ENCODE measurements at regions not wholly inside any gene's neighbourhood (a gene's known extent, or its start where the extent isn't known, plus 50 kb on each side); places are given as distances from the start of the nearest gene placed in this dataset.

DNA sequence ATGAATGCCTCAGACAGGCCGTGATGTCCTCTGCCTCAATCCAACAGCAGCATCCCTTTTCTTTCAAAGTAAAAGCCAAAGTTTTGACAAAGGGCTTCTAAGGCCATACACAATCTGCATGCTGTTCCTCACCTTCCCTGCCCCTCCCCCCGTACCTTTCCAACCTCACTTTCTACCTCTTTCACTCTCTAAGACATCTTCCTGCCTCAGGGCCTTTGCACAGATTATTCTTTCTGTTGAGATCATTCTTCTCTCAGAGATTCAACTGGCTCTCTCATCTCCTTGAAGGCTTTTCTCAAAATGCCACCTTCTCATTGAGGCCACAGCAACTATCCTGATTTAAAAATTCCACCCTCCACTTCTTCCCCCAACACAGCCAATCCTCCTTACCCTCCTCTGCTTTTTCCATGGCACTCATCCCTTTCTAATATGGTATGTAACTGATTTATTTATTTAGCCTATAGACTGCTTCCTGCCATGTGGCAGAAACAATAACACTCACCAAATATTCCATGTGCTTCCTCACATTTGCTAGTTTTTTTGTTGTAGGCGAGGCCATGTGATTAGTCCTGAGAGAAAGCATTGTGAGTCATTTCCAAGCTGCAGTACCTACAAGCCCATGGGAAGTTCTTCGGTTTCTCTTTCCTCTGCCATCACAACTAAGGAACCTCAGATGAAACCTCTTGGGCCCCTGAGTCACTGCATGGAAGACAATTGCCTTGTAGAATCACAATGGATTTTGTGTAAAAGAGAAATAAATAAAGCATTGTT, 58.7 kb upstream of the GADD45A start:
- Histone ChIP-seq H3K27ac (no peak overlapping the region), H3K4me3 (ENCODE audit: low read depth, low read length) (no peak overlapping the region), H3K36me3 (no peaks in the 10 kb centered on the region), H3K27me3 (ENCODE audit: insufficient read depth, low read depth, severe bottlenecking) (no peaks in the 10 kb centered on the region), H3K9me3 (ENCODE audit: severe bottlenecking) (no peaks in the 10 kb centered on the region)
- DNase-seq = no peak
- TF ChIP-seq, protein P1, sequence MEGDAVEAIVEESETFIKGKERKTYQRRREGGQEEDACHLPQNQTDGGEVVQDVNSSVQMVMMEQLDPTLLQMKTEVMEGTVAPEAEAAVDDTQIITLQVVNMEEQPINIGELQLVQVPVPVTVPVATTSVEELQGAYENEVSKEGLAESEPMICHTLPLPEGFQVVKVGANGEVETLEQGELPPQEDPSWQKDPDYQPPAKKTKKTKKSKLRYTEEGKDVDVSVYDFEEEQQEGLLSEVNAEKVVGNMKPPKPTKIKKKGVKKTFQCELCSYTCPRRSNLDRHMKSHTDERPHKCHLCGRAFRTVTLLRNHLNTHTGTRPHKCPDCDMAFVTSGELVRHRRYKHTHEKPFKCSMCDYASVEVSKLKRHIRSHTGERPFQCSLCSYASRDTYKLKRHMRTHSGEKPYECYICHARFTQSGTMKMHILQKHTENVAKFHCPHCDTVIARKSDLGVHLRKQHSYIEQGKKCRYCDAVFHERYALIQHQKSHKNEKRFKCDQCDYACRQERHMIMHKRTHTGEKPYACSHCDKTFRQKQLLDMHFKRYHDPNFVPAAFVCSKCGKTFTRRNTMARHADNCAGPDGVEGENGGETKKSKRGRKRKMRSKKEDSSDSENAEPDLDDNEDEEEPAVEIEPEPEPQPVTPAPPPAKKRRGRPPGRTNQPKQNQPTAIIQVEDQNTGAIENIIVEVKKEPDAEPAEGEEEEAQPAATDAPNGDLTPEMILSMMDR (IDR thresholded peaks at IDR 0.05; ENCODE audit: low read depth, low read length) = no peak

- Histone ChIP-seq H3K4me3 (ENCODE audit: low read depth, low read length) (no peak overlapping the region), H3K36me3 (no peaks in the 10 kb centered on the region), H3K9me3 (ENCODE audit: severe bottlenecking) (no peaks in the 10 kb centered on the region), H3K27me3 (ENCODE audit: insufficient read depth, low read depth, severe bottlenecking) (no peaks in the 10 kb centered on the region), H3K27ac (no peak overlapping the region)
- DNase-seq = no peak
- TF ChIP-seq, protein P1 (IDR thresholded peaks at IDR 0.05; ENCODE audit: low read depth, low read length) = no peak
These were observed 58.2 kb upstream of the GADD45A start for GRCh38 chr1:67626861-67627235.

DNA sequence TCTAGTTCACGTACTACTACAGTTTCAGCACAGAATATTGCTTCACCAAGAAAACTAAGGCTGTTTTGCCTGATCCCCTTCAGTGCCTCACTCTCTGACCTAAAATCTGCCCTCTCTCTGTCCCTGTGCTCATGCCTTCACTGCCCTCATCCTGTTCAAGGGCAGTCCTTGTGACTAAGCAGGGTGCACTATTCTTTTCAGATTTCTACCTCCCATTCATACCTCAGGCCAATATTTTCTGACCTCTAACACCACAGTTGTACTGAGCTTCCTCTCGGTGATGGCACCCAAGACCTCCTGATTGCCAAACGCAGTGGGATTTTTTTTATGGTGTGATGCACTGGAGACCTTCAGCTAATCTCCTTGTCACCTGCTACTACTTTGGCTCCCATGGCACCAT, 57.7 kb upstream of the GADD45A start:
- TF ChIP-seq, protein P1 (IDR thresholded peaks at IDR 0.05; ENCODE audit: low read depth, low read length) = no peak
- H3K36me3 ChIP-seq = no peaks in the 10 kb centered on the region
- H3K9me3 ChIP-seq (ENCODE audit: severe bottlenecking) = no peaks in the 10 kb centered on the region
- no peak overlapping the region for H3K4me3 ChIP-seq (ENCODE audit: low read depth, low read length)
- no peak for DNase-seq
- no peaks in the 10 kb centered on the region for H3K27me3 ChIP-seq (ENCODE audit: insufficient read depth, low read depth, severe bottlenecking)
- H3K27ac ChIP-seq = no peak overlapping the region

GRCh38 chr1:67627906-67628305, 57.1 kb upstream of the GADD45A start:
- TF ChIP-seq, protein P1 (IDR thresholded peaks at IDR 0.05; ENCODE audit: low read depth, low read length) = no peak
- no peak for DNase-seq
- Histone ChIP-seq H3K4me3 (ENCODE audit: low read depth, low read length) (no peak overlapping the region), H3K9me3 (ENCODE audit: severe bottlenecking) (no peaks in the 10 kb centered on the region), H3K27me3 (ENCODE audit: insufficient read depth, low read depth, severe bottlenecking) (no peaks in the 10 kb centered on the region), H3K27ac (no peak overlapping the region), H3K36me3 (no peaks in the 10 kb centered on the region)

GRCh38 chr1:67629370-67630075, 55.5 kb upstream of the GADD45A start:
- TF ChIP-seq, protein P1 (IDR thresholded peaks at IDR 0.05; ENCODE audit: low read depth, low read length) = no peak
- H3K27ac ChIP-seq = no peak overlapping the region
- H3K9me3 ChIP-seq (ENCODE audit: severe bottlenecking) = no peaks in the 10 kb centered on the region
- H3K27me3 ChIP-seq (ENCODE audit: insufficient read depth, low read depth, severe bottlenecking) = no peaks in the 10 kb centered on the region
- no peaks in the 10 kb centered on the region for H3K36me3 ChIP-seq
- H3K4me3 ChIP-seq (ENCODE audit: low read depth, low read length) = no peak overlapping the region
- DNase-seq = no peak

All from WERI-Rb-1 (cell line).